K562 (cell line): ENCODE measurements at regions not wholly inside any gene's neighbourhood (a gene's known extent, or its start where the extent isn't known, plus 50 kb on each side); places are given as distances from the start of the nearest gene placed in this dataset.

Source experiments
- CBFA2T2 ChIP-seq: fragments of 450-650 bp; conservative IDR thresholded peaks from 2 replicates; pipeline ENCODE4 v1.6.1; 2017; ENCODE audit warnings: mild to moderate bottlenecking
- COPS2 ChIP-seq: fragments of 450-650 bp; conservative IDR thresholded peaks from 2 replicates; pipeline ENCODE4 v1.6.1; 2016; ENCODE audit warnings: mild to moderate bottlenecking, moderate library complexity
- CREB1 ChIP-seq, 2 experiments: sonication (generic) in 1 of 2; formaldehyde crosslinking in 1 of 2; IDR thresholded peaks; 2 replicates each; pipeline versions ENCODE4 v1.6.1 to v1.8.0; 2012 to 2022; ENCODE audit warnings: inconsistent platforms in 1 of 2, mild to moderate bottlenecking in 1 of 2, missing genetic modification reagents in 1 of 2, moderate library complexity in 1 of 2
- HNRNPK ChIP-seq: fragments of 200-400 bp; formaldehyde crosslinking; IDR thresholded peaks from one replicate; pipeline ENCODE4 v1.6.1; 2018; ENCODE audit warnings: mild to moderate bottlenecking, low read depth, low read length; ENCODE audit not compliant: poor library complexity, severe bottlenecking
- JUN ChIP-seq, 2 experiments: sonication (generic) in 1 of 2; formaldehyde crosslinking in 1 of 2; IDR thresholded peaks; 2 replicates each; pipeline versions ENCODE4 v1.6.1 to v1.8.0; 2012 to 2022; ENCODE audit warnings: borderline replicate concordance in 2 of 2, mild to moderate bottlenecking in 2 of 2, improper control_type of control experiment in 1 of 2, low read depth in 1 of 2, low read length in 1 of 2, missing genetic modification reagents in 1 of 2
- KLF6 ChIP-seq: fragments of 250-450 bp; sonication (Bioruptor Pico); IDR thresholded peaks from 2 replicates; pipeline ENCODE4 v1.4.0; 2020; ENCODE audit warnings: mild to moderate bottlenecking, moderate library complexity, borderline replicate concordance
- L3MBTL2 ChIP-seq: fragments of 450-650 bp; IDR thresholded peaks from 2 replicates; pipeline ENCODE4 v1.6.1; 2016; ENCODE audit warnings: mild to moderate bottlenecking, moderate library complexity
- MTA3 ChIP-seq: fragments of 450-650 bp; formaldehyde crosslinking; IDR thresholded peaks from 2 replicates; pipeline ENCODE4 v1.6.1; 2017; ENCODE audit warnings: mild to moderate bottlenecking, borderline replicate concordance
- NBN ChIP-seq: fragments of 450-650 bp; IDR thresholded peaks from 2 replicates; pipeline ENCODE4 v1.6.1; 2016; ENCODE audit warnings: low read depth, mild to moderate bottlenecking
- NRF1 ChIP-seq, 2 experiments: fragments of 450-650 bp; IDR thresholded peaks in 1 of 2; conservative IDR thresholded peaks in 1 of 2; 2 replicates each; pipeline ENCODE4 v1.6.1; 2014; ENCODE audit warnings: mild to moderate bottlenecking in 2 of 2
- PML ChIP-seq: IDR thresholded peaks from 2 replicates; pipeline ENCODE4 v1.6.1; 2012; ENCODE audit warnings: low read length, inconsistent platforms
- POLR3G ChIP-seq: IDR thresholded peaks from 2 replicates; pipeline ENCODE4 v1.6.1; 2011; ENCODE audit not compliant: insufficient read length, insufficient replicate concordance; ENCODE audit errors: extremely low read depth
- SIN3B ChIP-seq: fragments of 450-650 bp; IDR thresholded peaks from 2 replicates; pipeline ENCODE4 v1.6.1; 2017; ENCODE audit warnings: low read depth, mild to moderate bottlenecking, moderate library complexity
- SMARCE1 ChIP-seq: fragments of 450-650 bp; IDR thresholded peaks from 2 replicates; pipeline ENCODE4 v1.7.1; 2016; ENCODE audit warnings: mild to moderate bottlenecking
- SREBF2 ChIP-seq: sonication (generic); formaldehyde crosslinking; IDR thresholded peaks from 2 replicates; pipeline ENCODE4 v1.4.0; 2020; ENCODE audit warnings: mild to moderate bottlenecking, missing genetic modification reagents
- TF ChIP-seq, protein P1 (sequence below): sonication (generic); formaldehyde crosslinking; IDR thresholded peaks from 2 replicates; pipeline ENCODE4 v1.9.0; 2022; ENCODE audit warnings: mild to moderate bottlenecking, missing genetic modification reagents
- TF ChIP-seq, protein P2 (sequence below): sonication (generic); formaldehyde crosslinking; IDR thresholded peaks from 2 replicates; pipeline ENCODE4 v1.5.0; 2020; ENCODE audit warnings: missing genetic modification reagents
- TF ChIP-seq, protein P3 (sequence below): fragments of 450-650 bp; formaldehyde crosslinking; IDR thresholded peaks from 2 replicates; pipeline ENCODE4 v1.4.0; 2020; ENCODE audit warnings: mild to moderate bottlenecking, mixed read lengths
- TF ChIP-seq, protein P4 (sequence below): fragments of 450-650 bp; formaldehyde crosslinking; IDR thresholded peaks from 2 replicates; pipeline ENCODE4 v1.4.0; 2020; ENCODE audit warnings: mild to moderate bottlenecking, moderate library complexity

DNA sequence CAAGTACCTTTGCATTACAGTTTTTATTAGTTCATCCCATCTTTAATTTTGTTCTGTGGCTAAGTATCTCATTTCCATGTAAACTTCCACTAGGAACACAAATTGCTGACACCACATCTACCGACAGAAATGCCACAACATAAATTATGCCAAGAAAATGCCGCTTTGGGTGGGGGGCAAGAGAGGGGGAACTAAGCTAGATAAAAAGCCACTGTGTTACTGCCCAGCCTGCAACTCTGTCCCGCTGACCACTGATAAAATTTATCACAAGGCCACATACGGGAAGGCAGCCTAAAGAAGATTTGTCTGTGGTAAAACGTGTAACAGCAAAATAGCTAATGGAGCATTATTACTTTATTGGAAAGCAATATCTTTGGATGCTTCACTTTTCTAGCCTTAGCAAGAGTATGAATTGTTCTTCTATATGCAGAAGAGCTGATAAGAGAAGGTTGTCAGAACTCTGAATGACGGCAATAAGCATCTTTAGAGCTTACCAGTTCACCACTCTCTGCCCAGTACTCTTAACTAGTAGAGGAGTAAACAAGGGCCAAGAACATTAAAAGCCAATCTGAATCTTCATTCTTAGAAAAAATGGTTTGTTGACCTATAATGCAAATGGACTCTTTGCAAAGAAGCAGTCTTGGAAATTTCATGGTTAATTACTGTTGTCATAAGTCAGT is 172.2 kb upstream of the MEF2C start (continued):
- TF ChIP-seq SMARCE1: peak; percentile 62; the same call in 1 of the 2 replicates
- TF ChIP-seq COPS2: no peak
- peak; percentile 63; the same call in 1 of the 2 replicates for TF ChIP-seq PML
- TF ChIP-seq, protein P1, sequence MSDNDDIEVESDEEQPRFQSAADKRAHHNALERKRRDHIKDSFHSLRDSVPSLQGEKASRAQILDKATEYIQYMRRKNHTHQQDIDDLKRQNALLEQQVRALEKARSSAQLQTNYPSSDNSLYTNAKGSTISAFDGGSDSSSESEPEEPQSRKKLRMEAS (CRISPR knock-in tag): no peak
- TF ChIP-seq KLF6 (CRISPR knock-in tag): no peak
- TF ChIP-seq CREB1 (IDR thresholded peaks at IDR 0.05): no peak; the same call in 1 of the 2 replicates
- TF ChIP-seq CREB1 (CRISPR knock-in tag; IDR thresholded peaks at IDR 0.05): no peak
- TF ChIP-seq JUN (IDR thresholded peaks at IDR 0.05; ENCODE audit: borderline replicate concordance, low read depth, low read length): no peak
- no peak for TF ChIP-seq JUN (CRISPR knock-in tag; IDR thresholded peaks at IDR 0.05; ENCODE audit: borderline replicate concordance)
- TF ChIP-seq HNRNPK: no peak
- TF ChIP-seq NBN: no peak
- TF ChIP-seq, protein P2, sequence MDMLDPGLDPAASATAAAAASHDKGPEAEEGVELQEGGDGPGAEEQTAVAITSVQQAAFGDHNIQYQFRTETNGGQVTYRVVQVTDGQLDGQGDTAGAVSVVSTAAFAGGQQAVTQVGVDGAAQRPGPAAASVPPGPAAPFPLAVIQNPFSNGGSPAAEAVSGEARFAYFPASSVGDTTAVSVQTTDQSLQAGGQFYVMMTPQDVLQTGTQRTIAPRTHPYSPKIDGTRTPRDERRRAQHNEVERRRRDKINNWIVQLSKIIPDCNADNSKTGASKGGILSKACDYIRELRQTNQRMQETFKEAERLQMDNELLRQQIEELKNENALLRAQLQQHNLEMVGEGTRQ: no peak
- 0 out of 2 replicates have a peak, but pooled peaks have one; percentile 33 for TF ChIP-seq MTA3
- peak; percentile 74 for TF ChIP-seq CBFA2T2
- no peak for TF ChIP-seq POLR3G
- TF ChIP-seq, protein P3, sequence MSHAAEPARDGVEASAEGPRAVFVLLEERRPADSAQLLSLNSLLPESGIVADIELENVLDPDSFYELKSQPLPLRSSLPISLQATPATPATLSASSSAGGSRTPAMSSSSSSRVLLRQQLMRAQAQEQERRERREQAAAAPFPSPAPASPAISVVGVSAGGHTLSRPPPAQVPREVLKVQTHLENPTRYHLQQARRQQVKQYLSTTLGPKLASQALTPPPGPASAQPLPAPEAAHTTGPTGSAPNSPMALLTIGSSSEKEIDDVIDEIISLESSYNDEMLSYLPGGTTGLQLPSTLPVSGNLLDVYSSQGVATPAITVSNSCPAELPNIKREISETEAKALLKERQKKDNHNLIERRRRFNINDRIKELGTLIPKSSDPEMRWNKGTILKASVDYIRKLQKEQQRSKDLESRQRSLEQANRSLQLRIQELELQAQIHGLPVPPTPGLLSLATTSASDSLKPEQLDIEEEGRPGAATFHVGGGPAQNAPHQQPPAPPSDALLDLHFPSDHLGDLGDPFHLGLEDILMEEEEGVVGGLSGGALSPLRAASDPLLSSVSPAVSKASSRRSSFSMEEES: no peak
- no peak for TF ChIP-seq NRF1 (conservative IDR thresholded peaks at IDR 0.05 in 1 of 2, IDR thresholded peaks at IDR 0.05 in 1 of 2)
- TF ChIP-seq SIN3B: no peak
- TF ChIP-seq, protein P4, sequence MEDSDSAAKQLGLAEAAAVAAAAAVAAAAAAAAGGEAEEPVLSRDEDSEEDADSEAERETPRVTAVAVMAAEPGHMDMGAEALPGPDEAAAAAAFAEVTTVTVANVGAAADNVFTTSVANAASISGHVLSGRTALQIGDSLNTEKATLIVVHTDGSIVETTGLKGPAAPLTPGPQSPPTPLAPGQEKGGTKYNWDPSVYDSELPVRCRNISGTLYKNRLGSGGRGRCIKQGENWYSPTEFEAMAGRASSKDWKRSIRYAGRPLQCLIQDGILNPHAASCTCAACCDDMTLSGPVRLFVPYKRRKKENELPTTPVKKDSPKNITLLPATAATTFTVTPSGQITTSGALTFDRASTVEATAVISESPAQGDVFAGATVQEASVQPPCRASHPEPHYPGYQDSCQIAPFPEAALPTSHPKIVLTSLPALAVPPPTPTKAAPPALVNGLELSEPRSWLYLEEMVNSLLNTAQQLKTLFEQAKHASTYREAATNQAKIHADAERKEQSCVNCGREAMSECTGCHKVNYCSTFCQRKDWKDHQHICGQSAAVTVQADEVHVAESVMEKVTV (CRISPR knock-in tag): no peak
- no peak for TF ChIP-seq L3MBTL2
- no peak for TF ChIP-seq SREBF2 (CRISPR knock-in tag)
